ENCODE measurements at regions not wholly inside any gene's neighbourhood (a gene's known extent, or its start where the extent isn't known, plus 50 kb on each side); places are given as distances from the start of the nearest gene placed in this dataset.

DNA sequence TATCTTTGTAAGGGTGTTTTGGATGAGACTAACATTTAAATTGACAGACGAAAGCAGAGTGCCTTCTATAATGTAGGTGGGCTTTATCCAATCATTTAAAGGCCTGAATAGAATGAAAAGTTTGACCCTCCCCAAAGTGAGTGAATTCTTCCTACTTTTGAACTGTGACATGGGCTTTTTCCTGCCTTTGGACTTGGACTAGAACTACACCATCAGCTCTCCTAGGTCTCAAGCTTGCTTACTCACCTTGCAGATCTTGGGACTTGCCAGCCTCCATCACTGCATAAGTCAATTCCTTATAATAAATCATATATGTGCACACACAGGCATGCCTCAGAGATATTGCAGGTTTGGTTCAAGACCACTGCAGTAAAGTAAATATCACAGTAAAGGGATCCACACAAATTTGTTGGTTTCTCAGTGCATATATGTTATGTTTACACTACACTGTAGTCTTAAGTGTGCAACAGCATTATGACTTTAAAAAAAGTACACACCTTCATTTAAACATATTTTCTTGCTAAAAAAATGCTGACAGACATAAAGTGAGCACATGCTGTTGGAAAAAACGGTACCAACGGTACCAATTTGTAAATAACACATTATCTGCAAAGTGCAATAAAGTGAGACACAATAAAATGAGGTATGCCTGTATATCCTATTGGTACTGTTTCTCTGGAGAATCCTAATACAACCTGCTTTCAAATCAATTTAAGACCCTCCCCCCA, 51.6 kb upstream of the ATF3 start (continued):
- TF ChIP-seq, protein P1, sequence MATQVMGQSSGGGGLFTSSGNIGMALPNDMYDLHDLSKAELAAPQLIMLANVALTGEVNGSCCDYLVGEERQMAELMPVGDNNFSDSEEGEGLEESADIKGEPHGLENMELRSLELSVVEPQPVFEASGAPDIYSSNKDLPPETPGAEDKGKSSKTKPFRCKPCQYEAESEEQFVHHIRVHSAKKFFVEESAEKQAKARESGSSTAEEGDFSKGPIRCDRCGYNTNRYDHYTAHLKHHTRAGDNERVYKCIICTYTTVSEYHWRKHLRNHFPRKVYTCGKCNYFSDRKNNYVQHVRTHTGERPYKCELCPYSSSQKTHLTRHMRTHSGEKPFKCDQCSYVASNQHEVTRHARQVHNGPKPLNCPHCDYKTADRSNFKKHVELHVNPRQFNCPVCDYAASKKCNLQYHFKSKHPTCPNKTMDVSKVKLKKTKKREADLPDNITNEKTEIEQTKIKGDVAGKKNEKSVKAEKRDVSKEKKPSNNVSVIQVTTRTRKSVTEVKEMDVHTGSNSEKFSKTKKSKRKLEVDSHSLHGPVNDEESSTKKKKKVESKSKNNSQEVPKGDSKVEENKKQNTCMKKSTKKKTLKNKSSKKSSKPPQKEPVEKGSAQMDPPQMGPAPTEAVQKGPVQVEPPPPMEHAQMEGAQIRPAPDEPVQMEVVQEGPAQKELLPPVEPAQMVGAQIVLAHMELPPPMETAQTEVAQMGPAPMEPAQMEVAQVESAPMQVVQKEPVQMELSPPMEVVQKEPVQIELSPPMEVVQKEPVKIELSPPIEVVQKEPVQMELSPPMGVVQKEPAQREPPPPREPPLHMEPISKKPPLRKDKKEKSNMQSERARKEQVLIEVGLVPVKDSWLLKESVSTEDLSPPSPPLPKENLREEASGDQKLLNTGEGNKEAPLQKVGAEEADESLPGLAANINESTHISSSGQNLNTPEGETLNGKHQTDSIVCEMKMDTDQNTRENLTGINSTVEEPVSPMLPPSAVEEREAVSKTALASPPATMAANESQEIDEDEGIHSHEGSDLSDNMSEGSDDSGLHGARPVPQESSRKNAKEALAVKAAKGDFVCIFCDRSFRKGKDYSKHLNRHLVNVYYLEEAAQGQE (IDR thresholded peaks at IDR 0.05; ENCODE audit: low read depth, low read length): no peak
- TF ChIP-seq SRF (IDR thresholded peaks at IDR 0.05; ENCODE audit: low read depth in 2 of 2, low read length in 2 of 2) (no peak), BACH1 (IDR thresholded peaks at IDR 0.05; ENCODE audit: borderline replicate concordance) (no peak), YY1 (IDR thresholded peaks at IDR 0.05; ENCODE audit: low read depth, low read length) (no peak), CBFB (IDR thresholded peaks at IDR 0.05; ENCODE audit: low read depth) (no peak), ZNF207 (IDR thresholded peaks at IDR 0.05; ENCODE audit: borderline replicate concordance) (no peak), BHLHE40 (IDR thresholded peaks at IDR 0.05; ENCODE audit: borderline replicate concordance in 1 of 2, low read depth in 2 of 2, low read length in 1 of 2) (no peak), IKZF2 (IDR thresholded peaks at IDR 0.05) (no peak)
- TF ChIP-seq, protein P2, sequence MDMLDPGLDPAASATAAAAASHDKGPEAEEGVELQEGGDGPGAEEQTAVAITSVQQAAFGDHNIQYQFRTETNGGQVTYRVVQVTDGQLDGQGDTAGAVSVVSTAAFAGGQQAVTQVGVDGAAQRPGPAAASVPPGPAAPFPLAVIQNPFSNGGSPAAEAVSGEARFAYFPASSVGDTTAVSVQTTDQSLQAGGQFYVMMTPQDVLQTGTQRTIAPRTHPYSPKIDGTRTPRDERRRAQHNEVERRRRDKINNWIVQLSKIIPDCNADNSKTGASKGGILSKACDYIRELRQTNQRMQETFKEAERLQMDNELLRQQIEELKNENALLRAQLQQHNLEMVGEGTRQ (IDR thresholded peaks at IDR 0.05; ENCODE audit: borderline replicate concordance, low read depth, low read length): no peak
- TF ChIP-seq, protein P3, sequence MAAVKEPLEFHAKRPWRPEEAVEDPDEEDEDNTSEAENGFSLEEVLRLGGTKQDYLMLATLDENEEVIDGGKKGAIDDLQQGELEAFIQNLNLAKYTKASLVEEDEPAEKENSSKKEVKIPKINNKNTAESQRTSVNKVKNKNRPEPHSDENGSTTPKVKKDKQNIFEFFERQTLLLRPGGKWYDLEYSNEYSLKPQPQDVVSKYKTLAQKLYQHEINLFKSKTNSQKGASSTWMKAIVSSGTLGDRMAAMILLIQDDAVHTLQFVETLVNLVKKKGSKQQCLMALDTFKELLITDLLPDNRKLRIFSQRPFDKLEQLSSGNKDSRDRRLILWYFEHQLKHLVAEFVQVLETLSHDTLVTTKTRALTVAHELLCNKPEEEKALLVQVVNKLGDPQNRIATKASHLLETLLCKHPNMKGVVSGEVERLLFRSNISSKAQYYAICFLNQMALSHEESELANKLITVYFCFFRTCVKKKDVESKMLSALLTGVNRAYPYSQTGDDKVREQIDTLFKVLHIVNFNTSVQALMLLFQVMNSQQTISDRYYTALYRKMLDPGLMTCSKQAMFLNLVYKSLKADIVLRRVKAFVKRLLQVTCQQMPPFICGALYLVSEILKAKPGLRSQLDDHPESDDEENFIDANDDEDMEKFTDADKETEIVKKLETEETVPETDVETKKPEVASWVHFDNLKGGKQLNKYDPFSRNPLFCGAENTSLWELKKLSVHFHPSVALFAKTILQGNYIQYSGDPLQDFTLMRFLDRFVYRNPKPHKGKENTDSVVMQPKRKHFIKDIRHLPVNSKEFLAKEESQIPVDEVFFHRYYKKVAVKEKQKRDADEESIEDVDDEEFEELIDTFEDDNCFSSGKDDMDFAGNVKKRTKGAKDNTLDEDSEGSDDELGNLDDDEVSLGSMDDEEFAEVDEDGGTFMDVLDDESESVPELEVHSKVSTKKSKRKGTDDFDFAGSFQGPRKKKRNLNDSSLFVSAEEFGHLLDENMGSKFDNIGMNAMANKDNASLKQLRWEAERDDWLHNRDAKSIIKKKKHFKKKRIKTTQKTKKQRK (IDR thresholded peaks at IDR 0.05; ENCODE audit: low read depth, low read length): no peak
